IMR-90 (cell line): ENCODE measurements at regions not wholly inside any gene's neighbourhood (a gene's known extent, or its start where the extent isn't known, plus 50 kb on each side); places are given as distances from the start of the nearest gene placed in this dataset.

Source experiments
- BHLHE40 ChIP-seq: fragments of 150-350 bp; IDR thresholded peaks from 2 replicates; pipeline ENCODE4 v1.6.1; 2016; ENCODE audit warnings: mild to moderate bottlenecking, low read depth, low read length
- CEBPB ChIP-seq: IDR thresholded peaks from 2 replicates; pipeline ENCODE4 v1.6.1; 2012; ENCODE audit warnings: low read depth, low read length, improper control_type of control experiment
- CHD1 ChIP-seq: IDR thresholded peaks from 2 replicates; pipeline ENCODE4 v1.6.1; 2012; ENCODE audit warnings: low read depth, low read length, improper control_type of control experiment
- CTCF ChIP-seq: conservative IDR thresholded peaks from 2 replicates; pipeline ENCODE4 v1.5.1; 2012; ENCODE audit warnings: mild to moderate bottlenecking, low read depth, low read length, improper control_type of control experiment
- MAFK ChIP-seq: IDR thresholded peaks from 2 replicates; pipeline ENCODE4 v1.6.1; 2012; ENCODE audit warnings: low read depth, low read length, improper control_type of control experiment
- MAZ ChIP-seq: IDR thresholded peaks from 2 replicates; pipeline ENCODE4 v1.6.1; 2012; ENCODE audit warnings: low read depth, mild to moderate bottlenecking, low read length, improper control_type of control experiment, moderate library complexity, borderline replicate concordance
- MXI1 ChIP-seq: IDR thresholded peaks from 2 replicates; pipeline ENCODE4 v1.6.1; 2012; ENCODE audit warnings: low read depth, mild to moderate bottlenecking, low read length, moderate library complexity, borderline replicate concordance
- NFE2L2 ChIP-seq: fragments of 150-350 bp; IDR thresholded peaks from 2 replicates; pipeline ENCODE4 v1.6.1; 2016; ENCODE audit warnings: low read depth, mild to moderate bottlenecking, low read length
- POLR2A ChIP-seq: IDR thresholded peaks from 2 replicates; pipeline ENCODE4 v1.6.1; 2012; ENCODE audit warnings: mild to moderate bottlenecking, low read depth, low read length
- RAD21 ChIP-seq: IDR thresholded peaks from 2 replicates; pipeline ENCODE4 v1.6.1; 2012; ENCODE audit warnings: low read length, improper control_type of control experiment
- RCOR1 ChIP-seq: IDR thresholded peaks from 2 replicates; pipeline ENCODE4 v1.6.1; 2012; ENCODE audit warnings: mild to moderate bottlenecking, low read length, improper control_type of control experiment; ENCODE audit not compliant: insufficient replicate concordance
- RFX5 ChIP-seq: IDR thresholded peaks from 2 replicates; pipeline ENCODE4 v1.8.0; 2012; ENCODE audit warnings: low read depth, mild to moderate bottlenecking, low read length, moderate library complexity
- SMC3 ChIP-seq: fragments of 150-350 bp; IDR thresholded peaks from 2 replicates; pipeline ENCODE4 v1.6.1; 2016; ENCODE audit warnings: low read depth, mild to moderate bottlenecking, antibody characterized with exemption, low read length, moderate library complexity
- TF ChIP-seq, protein P1 (sequence below): fragments of 150-350 bp; IDR thresholded peaks from 2 replicates; pipeline ENCODE4 v1.6.1; 2017; ENCODE audit warnings: mild to moderate bottlenecking, antibody characterized with exemption, low read length, low read depth

- TF ChIP-seq CTCF (no peak), POLR2A (no peak), RAD21 (no peak), CHD1 (no peak), RCOR1 (no peak), BHLHE40 (no peak), SMC3 (no peak), CEBPB (no peak), RFX5 (no peak), MAZ (no peak), MAFK (no peak), MXI1 (no peak), NFE2L2 (no peak)
- TF ChIP-seq, protein P1, sequence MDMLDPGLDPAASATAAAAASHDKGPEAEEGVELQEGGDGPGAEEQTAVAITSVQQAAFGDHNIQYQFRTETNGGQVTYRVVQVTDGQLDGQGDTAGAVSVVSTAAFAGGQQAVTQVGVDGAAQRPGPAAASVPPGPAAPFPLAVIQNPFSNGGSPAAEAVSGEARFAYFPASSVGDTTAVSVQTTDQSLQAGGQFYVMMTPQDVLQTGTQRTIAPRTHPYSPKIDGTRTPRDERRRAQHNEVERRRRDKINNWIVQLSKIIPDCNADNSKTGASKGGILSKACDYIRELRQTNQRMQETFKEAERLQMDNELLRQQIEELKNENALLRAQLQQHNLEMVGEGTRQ: no peak
Measured at GRCh38 chr15:56868170-56868569, 50.3 kb upstream of the TCF12 start.
